Nephron progenitor cell (in vitro differentiated cells): ENCODE measurements at regions not wholly inside any gene's neighbourhood (a gene's known extent, or its start where the extent isn't known, plus 50 kb on each side); places are given as distances from the start of the nearest gene placed in this dataset.

Experiments used
- DNase-seq: peaks from one replicate; pipeline ENCODE4 v3.0.0; 2021
- H3K27ac Mint-ChIP-seq: 2 replicates; pipeline ENCODE4 v1.8.0; 2021; ENCODE audit warnings: mild to moderate bottlenecking, moderate library complexity, mixed read lengths
- H3K27me3 Mint-ChIP-seq: 2 replicates; pipeline ENCODE4 v1.8.0; 2021; ENCODE audit warnings: mild to moderate bottlenecking, low read depth, mixed read lengths; ENCODE audit not compliant: poor library complexity
- H3K36me3 Mint-ChIP-seq: 2 replicates; pipeline ENCODE4 v1.8.0; 2021; ENCODE audit warnings: low read depth, mixed read lengths
- H3K4me1 Mint-ChIP-seq: 2 replicates; pipeline ENCODE4 v1.8.0; 2021; ENCODE audit warnings: mixed read lengths
- H3K4me3 Mint-ChIP-seq: 2 replicates; pipeline ENCODE4 v1.8.0; 2021; ENCODE audit warnings: mild to moderate bottlenecking, moderate library complexity, mixed read lengths
- H3K9me3 Mint-ChIP-seq: 2 replicates; pipeline ENCODE4 v1.8.0; 2021; ENCODE audit warnings: mild to moderate bottlenecking, moderate library complexity, mixed read lengths
- TF ChIP-seq, protein P1 (sequence below): fragments of 200-600 bp; sonication (generic); IDR thresholded peaks from 2 replicates; pipeline ENCODE4 v1.5.0; 2021; ENCODE audit warnings: antibody characterized with exemption

DNA sequence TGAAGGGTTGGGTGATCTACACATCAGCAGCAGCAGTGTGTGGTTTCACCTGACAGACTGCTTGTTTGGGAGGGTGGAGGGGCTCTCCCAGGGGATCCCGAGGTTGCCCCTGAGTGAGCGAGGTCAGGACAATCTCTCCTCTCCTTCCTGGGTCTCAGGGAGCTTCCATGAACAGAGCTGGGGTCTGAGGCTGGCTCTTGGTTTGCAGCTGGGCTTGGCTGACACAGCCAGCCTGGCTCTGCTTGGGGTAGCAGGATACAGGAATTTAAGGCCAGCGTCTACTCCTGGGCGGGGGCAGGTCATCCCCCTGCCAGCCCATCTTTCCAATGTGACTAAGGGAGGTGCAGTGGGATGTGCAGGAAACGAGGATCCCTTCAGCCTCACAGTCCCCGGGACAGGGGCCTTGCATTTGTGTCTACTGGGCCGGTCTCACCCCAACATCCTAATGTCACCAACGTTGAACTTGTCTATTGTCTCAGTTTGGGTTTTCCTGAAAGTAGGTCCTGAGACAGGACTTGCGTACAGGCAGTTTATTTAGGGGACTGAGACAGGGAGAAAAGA is 262.6 kb upstream of the HDAC4 start:
- Mint-ChIP-seq H3K4me3 (no peak overlapping the region), H3K27ac (no peak overlapping the region), H3K4me1 (peaks cover 47% of the 10 kb centered on the region), H3K36me3 (no peaks in the 10 kb centered on the region), H3K9me3 (peaks cover 3% of the 10 kb centered on the region), H3K27me3 (peaks cover 16% of the 10 kb centered on the region)
- TF ChIP-seq, protein P1, sequence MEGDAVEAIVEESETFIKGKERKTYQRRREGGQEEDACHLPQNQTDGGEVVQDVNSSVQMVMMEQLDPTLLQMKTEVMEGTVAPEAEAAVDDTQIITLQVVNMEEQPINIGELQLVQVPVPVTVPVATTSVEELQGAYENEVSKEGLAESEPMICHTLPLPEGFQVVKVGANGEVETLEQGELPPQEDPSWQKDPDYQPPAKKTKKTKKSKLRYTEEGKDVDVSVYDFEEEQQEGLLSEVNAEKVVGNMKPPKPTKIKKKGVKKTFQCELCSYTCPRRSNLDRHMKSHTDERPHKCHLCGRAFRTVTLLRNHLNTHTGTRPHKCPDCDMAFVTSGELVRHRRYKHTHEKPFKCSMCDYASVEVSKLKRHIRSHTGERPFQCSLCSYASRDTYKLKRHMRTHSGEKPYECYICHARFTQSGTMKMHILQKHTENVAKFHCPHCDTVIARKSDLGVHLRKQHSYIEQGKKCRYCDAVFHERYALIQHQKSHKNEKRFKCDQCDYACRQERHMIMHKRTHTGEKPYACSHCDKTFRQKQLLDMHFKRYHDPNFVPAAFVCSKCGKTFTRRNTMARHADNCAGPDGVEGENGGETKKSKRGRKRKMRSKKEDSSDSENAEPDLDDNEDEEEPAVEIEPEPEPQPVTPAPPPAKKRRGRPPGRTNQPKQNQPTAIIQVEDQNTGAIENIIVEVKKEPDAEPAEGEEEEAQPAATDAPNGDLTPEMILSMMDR, result no peak
- no peak for DNase-seq

GRCh38 chr2:239662413-239663120 is 261.7 kb upstream of the HDAC4 start:
- Mint-ChIP-seq H3K4me3 (no peak overlapping the region), H3K27ac (peak overlapping the region; percentile 8), H3K9me3 (peaks cover 3% of the 10 kb centered on the region), H3K36me3 (no peaks in the 10 kb centered on the region), H3K4me1 (peaks cover 42% of the 10 kb centered on the region), H3K27me3 (peaks cover 16% of the 10 kb centered on the region)
- DNase-seq, result peak; percentile 28
- TF ChIP-seq, protein P1, result no peak

DNA sequence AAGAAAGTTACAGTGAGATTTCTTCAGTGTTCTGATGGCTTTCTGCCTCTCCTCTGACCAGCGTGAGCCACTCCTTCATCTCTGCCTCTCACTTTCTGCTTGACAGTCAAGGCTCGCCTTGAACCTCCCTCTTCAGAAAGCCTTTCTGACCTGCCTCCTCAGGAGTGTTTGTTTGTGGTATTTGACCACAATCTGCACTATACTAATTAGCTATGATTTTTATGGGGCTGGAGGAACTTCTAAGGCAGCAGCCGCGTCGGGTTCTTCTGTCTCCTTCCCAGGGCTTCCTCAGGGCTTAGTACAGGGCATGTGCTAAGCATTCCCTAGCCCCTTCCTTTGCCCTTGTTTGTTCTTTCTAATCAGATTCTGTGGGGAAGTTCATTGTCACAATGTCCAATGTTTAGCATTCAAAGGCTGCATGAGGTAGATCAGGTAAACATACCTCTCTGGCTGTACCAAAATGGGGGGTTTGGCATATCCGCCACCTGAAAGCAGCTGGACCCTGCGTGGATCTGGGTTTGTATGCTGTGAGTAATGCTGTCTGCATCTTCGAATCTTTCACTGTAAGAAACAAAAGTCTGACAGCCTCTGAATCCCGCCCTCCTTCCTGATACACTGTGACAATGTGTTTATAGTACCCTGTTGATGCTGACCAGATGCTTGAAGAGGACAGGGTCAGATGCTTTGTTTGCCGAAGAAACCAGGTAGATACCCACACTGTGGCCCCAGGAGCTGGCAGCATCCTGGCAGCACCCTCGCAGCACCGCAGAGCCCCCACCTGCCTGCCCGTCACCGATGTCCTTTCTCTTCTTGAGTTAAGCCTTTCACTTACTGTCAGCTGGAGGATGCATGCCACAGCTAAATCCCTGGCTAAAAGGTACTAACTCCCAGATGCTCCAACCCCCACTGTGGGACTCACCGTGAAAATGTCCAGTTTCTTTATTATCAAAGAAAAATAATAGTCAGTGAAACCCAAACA is 260.8 kb upstream of the HDAC4 start:
- TF ChIP-seq, protein P1, result no peak

GRCh38 chr2:239660390-239661230 is 259.8 kb upstream of the HDAC4 start:
- Mint-ChIP-seq H3K4me1 (peaks cover 34% of the 10 kb centered on the region), H3K27ac (no peak overlapping the region), H3K27me3 (peaks cover 10% of the 10 kb centered on the region), H3K36me3 (no peaks in the 10 kb centered on the region), H3K4me3 (no peak overlapping the region), H3K9me3 (peaks cover 3% of the 10 kb centered on the region)
- TF ChIP-seq, protein P1, result no peak
- no peak for DNase-seq

More for the DNA sequence above, 260.8 kb upstream of the HDAC4 start:
- Mint-ChIP-seq H3K9me3 (peaks cover 3% of the 10 kb centered on the region), H3K4me3 (no peak overlapping the region), H3K4me1 (peaks cover 34% of the 10 kb centered on the region), H3K27ac (no peak overlapping the region), H3K36me3 (no peaks in the 10 kb centered on the region), H3K27me3 (peaks cover 10% of the 10 kb centered on the region)
- DNase-seq, result no peak

DNA sequence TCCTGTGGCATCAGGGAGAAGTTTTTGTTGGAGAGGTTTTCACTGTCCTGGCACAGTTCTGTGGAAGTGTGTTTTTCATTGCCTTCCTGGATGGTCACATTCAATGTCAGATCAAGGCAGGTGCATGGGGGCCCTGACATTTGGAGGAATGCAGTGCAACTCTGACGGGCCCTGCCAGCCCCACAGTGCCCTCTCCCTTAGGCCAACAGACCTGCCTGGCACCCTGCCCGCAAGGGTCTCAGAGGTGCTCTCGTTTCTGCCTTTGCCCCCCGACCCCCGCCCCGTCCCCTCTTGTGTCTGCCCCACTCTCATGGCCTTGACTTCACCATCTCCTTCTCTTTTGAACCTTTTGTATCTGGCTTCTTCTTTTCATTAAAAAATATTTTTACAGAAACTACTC is 257.2 kb upstream of the HDAC4 start:
- H3K4me1 Mint-ChIP-seq, result peaks cover 25% of the 10 kb centered on the region
- no peaks in the 10 kb centered on the region for H3K36me3 Mint-ChIP-seq
- no peaks in the 10 kb centered on the region for H3K9me3 Mint-ChIP-seq
- no peak for DNase-seq
- H3K27me3 Mint-ChIP-seq, result peaks cover 10% of the 10 kb centered on the region
- H3K4me3 Mint-ChIP-seq, result no peak overlapping the region
- TF ChIP-seq, protein P1, result no peak
- H3K27ac Mint-ChIP-seq, result no peak overlapping the region
